ENCODE measurements at regions not wholly inside any gene's neighbourhood (a gene's known extent, or its start where the extent isn't known, plus 50 kb on each side); places are given as distances from the start of the nearest gene placed in this dataset.

DNA sequence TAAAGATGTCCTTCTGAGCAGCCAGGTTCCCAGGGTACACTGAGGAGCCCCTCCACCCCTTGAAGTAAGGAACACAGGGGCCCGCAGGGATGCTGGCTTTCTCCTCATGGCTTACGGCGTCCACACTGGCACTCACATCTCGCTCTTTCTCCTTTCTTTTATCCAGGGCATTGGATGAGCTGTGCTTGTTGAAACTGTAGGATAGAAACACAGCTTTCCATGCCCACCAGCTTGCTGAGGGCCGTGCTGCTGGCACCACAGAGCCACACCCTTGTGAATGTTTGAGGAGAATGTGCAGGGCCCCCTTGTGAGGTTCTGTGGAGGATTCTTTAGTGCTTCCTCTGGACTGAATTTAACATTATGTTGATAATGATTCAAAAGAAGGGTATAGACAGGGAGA lies 51.7 kb upstream of the B3GAT1 start (continued):
- TF ChIP-seq KDM5A (IDR thresholded peaks at IDR 0.05; ENCODE audit: low read length) (no peak), BRCA1 (IDR thresholded peaks at IDR 0.05; ENCODE audit: low read depth, low read length) (no peak), SRF (IDR thresholded peaks at IDR 0.05; ENCODE audit: low read depth, low read length) (no peak), ASH2L (IDR thresholded peaks at IDR 0.05; ENCODE audit: low read length) (no peak), CEBPB (IDR thresholded peaks at IDR 0.05; ENCODE audit: low read depth, low read length) (no peak), TEAD4 (IDR thresholded peaks at IDR 0.05; ENCODE audit: low read depth, low read length) (no peak), RFX5 (IDR thresholded peaks at IDR 0.05; ENCODE audit: borderline replicate concordance, low read depth, low read length) (no peak)
